Sigmoid colon (tissue), 4 donors: ENCODE measurements at regions not wholly inside any gene's neighbourhood (a gene's known extent, or its start where the extent isn't known, plus 50 kb on each side); places are given as distances from the start of the nearest gene placed in this dataset.

Source experiments
- CTCF ChIP-seq, 4 experiments: fragments of 450-650 bp in 3 of 4; fragments of 200-600 bp in 1 of 4; IDR thresholded peaks; one replicate each; pipeline ENCODE4 v1.5.1; 2016 to 2019; ENCODE audit warnings: antibody characterized with exemption in 4 of 4, mild to moderate bottlenecking in 3 of 4, moderate library complexity in 2 of 4
- EP300 ChIP-seq, 4 donors: sonication (generic); formaldehyde crosslinking; IDR thresholded peaks; one replicate each; pipeline ENCODE4 v1.6.1; 2017; ENCODE audit warnings: antibody characterized with exemption in 4 of 4
- POLR2A ChIP-seq, 2 donors: fragments of 450-650 bp; IDR thresholded peaks; one replicate each; pipeline ENCODE4 v1.6.1; 2016; ENCODE audit warnings: antibody characterized with exemption in 2 of 2, mild to moderate bottlenecking in 2 of 2, moderate library complexity in 2 of 2
- POLR2AphosphoS5 ChIP-seq, 4 donors: sonication (generic); formaldehyde crosslinking; IDR thresholded peaks; one replicate each; pipeline ENCODE4 v1.6.1; 2017; ENCODE audit warnings: antibody characterized with exemption in 4 of 4

GRCh38 chr11:28910926-28911325, 802.7 kb downstream of the METTL15 start:
- TF ChIP-seq CTCF (IDR thresholded peaks at IDR 0.05) (no peak), POLR2A (IDR thresholded peaks at IDR 0.05) (no peak), POLR2AphosphoS5 (IDR thresholded peaks at IDR 0.05) (no peak), EP300 (IDR thresholded peaks at IDR 0.05) (no peak)
